Stomach (tissue), 4 donors: ENCODE measurements at regions not wholly inside any gene's neighbourhood (a gene's known extent, or its start where the extent isn't known, plus 50 kb on each side); places are given as distances from the start of the nearest gene placed in this dataset.

ENCODE experiments used
- CTCF ChIP-seq, 7 experiments: fragments of 450-650 bp in 4 of 7; fragments of 200-600 bp in 3 of 7; sonication (generic) in 3 of 7; IDR thresholded peaks; one replicate each; pipeline ENCODE4 v1.5.1; 2016 to 2019; ENCODE audit warnings: antibody characterized with exemption in 7 of 7, control low read depth in 2 of 7, mild to moderate bottlenecking in 1 of 7
- EP300 ChIP-seq: sonication (generic); formaldehyde crosslinking; IDR thresholded peaks from one replicate; pipeline ENCODE4 v1.6.1; 2017; ENCODE audit warnings: antibody characterized with exemption
- POLR2A ChIP-seq, 4 donors: fragments of 450-650 bp; IDR thresholded peaks; one replicate each; pipeline ENCODE4 v1.6.1; 2016; ENCODE audit warnings: antibody characterized with exemption in 4 of 4, control low read depth in 2 of 4, mild to moderate bottlenecking in 1 of 4, moderate library complexity in 1 of 4
- POLR2AphosphoS5 ChIP-seq, 3 donors: sonication (generic); formaldehyde crosslinking; IDR thresholded peaks; one replicate each; pipeline ENCODE4 v1.6.1; 2016; ENCODE audit warnings: antibody characterized with exemption in 3 of 3

- TF ChIP-seq CTCF (IDR thresholded peaks at IDR 0.05) (no peak), POLR2A (IDR thresholded peaks at IDR 0.05) (no peak), POLR2AphosphoS5 (IDR thresholded peaks at IDR 0.05) (no peak), EP300 (no peak)
Measured at GRCh38 chr3:178085817-178086123, 450.5 kb upstream of the KCNMB2 start.
